A673 (cell line): ENCODE measurements at regions not wholly inside any gene's neighbourhood (a gene's known extent, or its start where the extent isn't known, plus 50 kb on each side); places are given as distances from the start of the nearest gene placed in this dataset.

Experiments
- EZH2 ChIP-seq: fragments of 200-600 bp; sonication (generic); IDR thresholded peaks from 2 replicates; pipeline ENCODE4 v1.6.1; 2017; ENCODE audit warnings: borderline replicate concordance, low read depth, mild to moderate bottlenecking, mixed read lengths, antibody characterized with exemption, low read length; ENCODE audit not compliant: poor library complexity, severe bottlenecking
- TF ChIP-seq, protein P1 (sequence below): fragments of 300-800, 200-600 bp; sonication (generic); conservative IDR thresholded peaks from 2 replicates; pipeline ENCODE4 v1.5.1; 2017; ENCODE audit warnings: low read depth, mild to moderate bottlenecking, antibody characterized with exemption, low read length, moderate library complexity, mixed read lengths

GRCh38 chr5:77568555-77568954 is 70.0 kb downstream of the OTP start:
- TF ChIP-seq, protein P1, sequence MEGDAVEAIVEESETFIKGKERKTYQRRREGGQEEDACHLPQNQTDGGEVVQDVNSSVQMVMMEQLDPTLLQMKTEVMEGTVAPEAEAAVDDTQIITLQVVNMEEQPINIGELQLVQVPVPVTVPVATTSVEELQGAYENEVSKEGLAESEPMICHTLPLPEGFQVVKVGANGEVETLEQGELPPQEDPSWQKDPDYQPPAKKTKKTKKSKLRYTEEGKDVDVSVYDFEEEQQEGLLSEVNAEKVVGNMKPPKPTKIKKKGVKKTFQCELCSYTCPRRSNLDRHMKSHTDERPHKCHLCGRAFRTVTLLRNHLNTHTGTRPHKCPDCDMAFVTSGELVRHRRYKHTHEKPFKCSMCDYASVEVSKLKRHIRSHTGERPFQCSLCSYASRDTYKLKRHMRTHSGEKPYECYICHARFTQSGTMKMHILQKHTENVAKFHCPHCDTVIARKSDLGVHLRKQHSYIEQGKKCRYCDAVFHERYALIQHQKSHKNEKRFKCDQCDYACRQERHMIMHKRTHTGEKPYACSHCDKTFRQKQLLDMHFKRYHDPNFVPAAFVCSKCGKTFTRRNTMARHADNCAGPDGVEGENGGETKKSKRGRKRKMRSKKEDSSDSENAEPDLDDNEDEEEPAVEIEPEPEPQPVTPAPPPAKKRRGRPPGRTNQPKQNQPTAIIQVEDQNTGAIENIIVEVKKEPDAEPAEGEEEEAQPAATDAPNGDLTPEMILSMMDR: no peak
- no peak for TF ChIP-seq EZH2
